ENCODE measurements at regions not wholly inside any gene's neighbourhood (a gene's known extent, or its start where the extent isn't known, plus 50 kb on each side); places are given as distances from the start of the nearest gene placed in this dataset.

GRCh38 chr10:125568156-125568555 is 114.8 kb downstream of the TEX36 start:
- ChIA-PET SMC1A (ENCODE audit: uncharacterized antibody, unreplicated experiment) (no interaction called here), CTCF (no interaction called here), POLR2A (no interaction called here), RAD21 (ENCODE audit: unreplicated experiment) (no interaction called here)
- Histone ChIP-seq H3K9ac (ENCODE audit: control insufficient read depth, insufficient read depth, low read length) (no peak overlapping the region), H2AFZ (ENCODE audit: control insufficient read depth, low read depth, low read length) (no peak overlapping the region), H3K4me3 (no peak overlapping the region), H4K20me1 (ENCODE audit: control insufficient read depth, insufficient read depth) (no peaks in the 10 kb centered on the region), H3K27ac (ENCODE audit: control insufficient read depth, insufficient read depth) (no peak overlapping the region), H3K79me2 (ENCODE audit: control insufficient read depth, insufficient read depth, low read length) (no peaks in the 10 kb centered on the region), H3K9me3 (replicated peaks; ENCODE audit: control insufficient read depth, insufficient read depth, low read length) (no peaks in the 10 kb centered on the region), H3K4me1 (ENCODE audit: control insufficient read depth, insufficient read depth, low read length) (no peaks in the 10 kb centered on the region), H3K36me3 (ENCODE audit: control insufficient read depth in 2 of 2, insufficient read depth in 2 of 2, low read length in 1 of 2) (no peaks in the 10 kb centered on the region), H3K27me3 (replicated peaks in 1 of 2; ENCODE audit: control insufficient read depth in 2 of 2, insufficient read depth in 2 of 2, low read length in 1 of 2) (no peaks in the 10 kb centered on the region), H3K4me2 (ENCODE audit: control insufficient read depth, insufficient read depth) (no peak overlapping the region)
- intact Hi-C loops (cut with micrococcal nuclease; ENCODE audit: unreplicated experiment): no loop called here
- in situ Hi-C loops (cut with MboI): no loop called here
- no peak for DNase-seq (ENCODE audit: low read depth, low spot score)
- 87% methylated on average over 4 of the region's 4 CpGs for WGBS (ENCODE audit: insufficient coverage, insufficient replicate concordance, low lambda C conversion rate, missing lambda C conversion rate)
- no peak for ATAC-seq
- no TSS peak for BruUV-seq (replicated peaks)
- FAIRE-seq: no peak
- TF ChIP-seq RAD51 (IDR thresholded peaks at IDR 0.05) (no peak), SKIL (IDR thresholded peaks at IDR 0.05; ENCODE audit: low read depth, poor library complexity, severe bottlenecking) (no peak), MXI1 (IDR thresholded peaks at IDR 0.05; ENCODE audit: low read depth, low read length) (no peak), ZBTB4 (CRISPR knock-in tag; IDR thresholded peaks at IDR 0.05) (no peak), NKRF (conservative IDR thresholded peaks at IDR 0.05) (no peak), RELB (IDR thresholded peaks at IDR 0.05; ENCODE audit: low read depth) (no peak), FOXM1 (IDR thresholded peaks at IDR 0.05; ENCODE audit: low read depth, low read length) (no peak), PRDM15 (CRISPR knock-in tag; IDR thresholded peaks at IDR 0.05) (no peak), EZH2 (IDR thresholded peaks at IDR 0.05; ENCODE audit: borderline replicate concordance, control insufficient read depth, low read depth, low read length) (no peak)
